ENCODE measurements at regions not wholly inside any gene's neighbourhood (a gene's known extent, or its start where the extent isn't known, plus 50 kb on each side); places are given as distances from the start of the nearest gene placed in this dataset.
A peak's percentile ranks its signal among the peaks of the same experiment; 100 is the strongest.

- H3K27ac ChIP-seq: no peak overlapping the region
- FAIRE-seq: no peak
- CTCF ChIA-PET: interaction anchor here (1.0 to 4.5 kb wide), 4 partner anchors 63 to 172 kb away, joined by 3 to 31 read pairs (median 5); no protein-coding TSS in a partner anchor
- no peak for ATAC-seq
- no peak for TF ChIP-seq MAZ (IDR thresholded peaks at IDR 0.05; ENCODE audit: borderline replicate concordance, low read depth, low read length)
- TF ChIP-seq EHMT2 (IDR thresholded peaks at IDR 0.05; ENCODE audit: low read depth): no peak
- no peak for TF ChIP-seq RARB (CRISPR knock-in tag; IDR thresholded peaks at IDR 0.05)
- TF ChIP-seq TP53 (CRISPR knock-in tag; IDR thresholded peaks at IDR 0.05): no peak
- TF ChIP-seq ZC3H11A (IDR thresholded peaks at IDR 0.05): no peak
- no peak for TF ChIP-seq REST (IDR thresholded peaks at IDR 0.05)
- no peak for TF ChIP-seq POLR2AphosphoS2 (conservative IDR thresholded peaks at IDR 0.05; ENCODE audit: low read length)
- TF ChIP-seq ESRRA (IDR thresholded peaks at IDR 0.05; ENCODE audit: borderline replicate concordance, low read length): no peak
- TF ChIP-seq FOSB (CRISPR knock-in tag; IDR thresholded peaks at IDR 0.05): no peak
- TF ChIP-seq, protein P1, sequence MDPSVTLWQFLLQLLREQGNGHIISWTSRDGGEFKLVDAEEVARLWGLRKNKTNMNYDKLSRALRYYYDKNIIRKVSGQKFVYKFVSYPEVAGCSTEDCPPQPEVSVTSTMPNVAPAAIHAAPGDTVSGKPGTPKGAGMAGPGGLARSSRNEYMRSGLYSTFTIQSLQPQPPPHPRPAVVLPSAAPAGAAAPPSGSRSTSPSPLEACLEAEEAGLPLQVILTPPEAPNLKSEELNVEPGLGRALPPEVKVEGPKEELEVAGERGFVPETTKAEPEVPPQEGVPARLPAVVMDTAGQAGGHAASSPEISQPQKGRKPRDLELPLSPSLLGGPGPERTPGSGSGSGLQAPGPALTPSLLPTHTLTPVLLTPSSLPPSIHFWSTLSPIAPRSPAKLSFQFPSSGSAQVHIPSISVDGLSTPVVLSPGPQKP (IDR thresholded peaks at IDR 0.05; ENCODE audit: low read depth, low read length): no peak
- no peak for TF ChIP-seq ZFP36 (IDR thresholded peaks at IDR 0.05; ENCODE audit: borderline replicate concordance, partially characterized antibody)
- TF ChIP-seq PHF8 (IDR thresholded peaks at IDR 0.05; ENCODE audit: borderline replicate concordance, low read depth): no peak
- no peak for TF ChIP-seq HOXB13 (CRISPR knock-in tag; IDR thresholded peaks at IDR 0.05; ENCODE audit: low read depth)
- TF ChIP-seq NR3C1 (IDR thresholded peaks at IDR 0.05): no peak
- TF ChIP-seq, protein P2, sequence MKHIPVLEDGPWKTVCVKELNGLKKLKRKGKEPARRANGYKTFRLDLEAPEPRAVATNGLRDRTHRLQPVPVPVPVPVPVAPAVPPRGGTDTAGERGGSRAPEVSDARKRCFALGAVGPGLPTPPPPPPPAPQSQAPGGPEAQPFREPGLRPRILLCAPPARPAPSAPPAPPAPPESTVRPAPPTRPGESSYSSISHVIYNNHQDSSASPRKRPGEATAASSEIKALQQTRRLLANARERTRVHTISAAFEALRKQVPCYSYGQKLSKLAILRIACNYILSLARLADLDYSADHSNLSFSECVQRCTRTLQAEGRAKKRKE (CRISPR knock-in tag; IDR thresholded peaks at IDR 0.05; ENCODE audit: low read depth): no peak
- no peak for TF ChIP-seq CHD2 (IDR thresholded peaks at IDR 0.05; ENCODE audit: low read length, partially characterized antibody)
- H3K4me3 ChIP-seq: no peak overlapping the region
- H3K9me3 ChIP-seq: no peaks in the 10 kb centered on the region
- POLR2A ChIA-PET: no interaction called here
- whole genome bisulfite sequencing (ENCODE audit: missing lambda C conversion rate): 14% methylated on average over 9 of the region's 9 CpGs
- no peak for DNase-seq (ENCODE audit: low read depth in 1 of 2, low spot score in 1 of 2)
- 0 out of 3 replicates have a peak overlapping the region, but pooled peaks have one; percentile 26 for H3K4me2 ChIP-seq
- no peaks in the 10 kb centered on the region for H3K4me1 ChIP-seq
Observed at GRCh38 chr2:176976736-176977685, 235.6 kb upstream of the HNRNPA3 start.

- 28% methylated on average over 2 of the region's 2 CpGs for WGBS (ENCODE audit: missing lambda C conversion rate)
- no peak overlapping the region for H3K4me3 ChIP-seq
- no peaks in the 10 kb centered on the region for H3K9me3 ChIP-seq
- DNase-seq (ENCODE audit: low read depth in 1 of 2, low spot score in 1 of 2) (peak in 1 of 2 experiments; percentile 24), ATAC-seq (no peak), FAIRE-seq (no peak)
- no peak overlapping the region for H3K4me2 ChIP-seq
- CTCF ChIA-PET: interaction anchor here (0.7 to 4.5 kb wide), 4 partner anchors 78 to 770 kb away, joined by 3 to 31 read pairs (median 3); no protein-coding TSS in a partner anchor
- H3K4me1 ChIP-seq: no peaks in the 10 kb centered on the region
- H3K27ac ChIP-seq: no peak overlapping the region
- POLR2A ChIA-PET: no interaction called here
- TF ChIP-seq REST (IDR thresholded peaks at IDR 0.05): no peak
- TF ChIP-seq HOXB13 (CRISPR knock-in tag; IDR thresholded peaks at IDR 0.05; ENCODE audit: low read depth): no peak
- no peak for TF ChIP-seq HDAC2 (IDR thresholded peaks at IDR 0.05)
- TF ChIP-seq, protein P3, sequence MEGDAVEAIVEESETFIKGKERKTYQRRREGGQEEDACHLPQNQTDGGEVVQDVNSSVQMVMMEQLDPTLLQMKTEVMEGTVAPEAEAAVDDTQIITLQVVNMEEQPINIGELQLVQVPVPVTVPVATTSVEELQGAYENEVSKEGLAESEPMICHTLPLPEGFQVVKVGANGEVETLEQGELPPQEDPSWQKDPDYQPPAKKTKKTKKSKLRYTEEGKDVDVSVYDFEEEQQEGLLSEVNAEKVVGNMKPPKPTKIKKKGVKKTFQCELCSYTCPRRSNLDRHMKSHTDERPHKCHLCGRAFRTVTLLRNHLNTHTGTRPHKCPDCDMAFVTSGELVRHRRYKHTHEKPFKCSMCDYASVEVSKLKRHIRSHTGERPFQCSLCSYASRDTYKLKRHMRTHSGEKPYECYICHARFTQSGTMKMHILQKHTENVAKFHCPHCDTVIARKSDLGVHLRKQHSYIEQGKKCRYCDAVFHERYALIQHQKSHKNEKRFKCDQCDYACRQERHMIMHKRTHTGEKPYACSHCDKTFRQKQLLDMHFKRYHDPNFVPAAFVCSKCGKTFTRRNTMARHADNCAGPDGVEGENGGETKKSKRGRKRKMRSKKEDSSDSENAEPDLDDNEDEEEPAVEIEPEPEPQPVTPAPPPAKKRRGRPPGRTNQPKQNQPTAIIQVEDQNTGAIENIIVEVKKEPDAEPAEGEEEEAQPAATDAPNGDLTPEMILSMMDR (IDR thresholded peaks at IDR 0.05): peak; percentile 11; the same call in 1 of the 3 replicates
- TF ChIP-seq RFX5 (IDR thresholded peaks at IDR 0.05): no peak
- no peak for TF ChIP-seq EHF (CRISPR knock-in tag; IDR thresholded peaks at IDR 0.05)
- TF ChIP-seq, protein P2 (CRISPR knock-in tag; IDR thresholded peaks at IDR 0.05; ENCODE audit: low read depth): no peak
- 0 out of 3 replicates have a peak, but pooled peaks have one; percentile 14 for TF ChIP-seq SMC3 (IDR thresholded peaks at IDR 0.05)
- TF ChIP-seq RAD21 (conservative IDR thresholded peaks at IDR 0.05 in 1 of 2, IDR thresholded peaks at IDR 0.05 in 1 of 2): peak; percentile 14 to 34; a peak in 2 of 5 replicates
Observed at GRCh38 chr2:176978921-176979320, 233.7 kb upstream of the HNRNPA3 start.

All from A549 (cell line).